ENCODE measurements at regions not wholly inside any gene's neighbourhood (a gene's known extent, or its start where the extent isn't known, plus 50 kb on each side); places are given as distances from the start of the nearest gene placed in this dataset.

DNA sequence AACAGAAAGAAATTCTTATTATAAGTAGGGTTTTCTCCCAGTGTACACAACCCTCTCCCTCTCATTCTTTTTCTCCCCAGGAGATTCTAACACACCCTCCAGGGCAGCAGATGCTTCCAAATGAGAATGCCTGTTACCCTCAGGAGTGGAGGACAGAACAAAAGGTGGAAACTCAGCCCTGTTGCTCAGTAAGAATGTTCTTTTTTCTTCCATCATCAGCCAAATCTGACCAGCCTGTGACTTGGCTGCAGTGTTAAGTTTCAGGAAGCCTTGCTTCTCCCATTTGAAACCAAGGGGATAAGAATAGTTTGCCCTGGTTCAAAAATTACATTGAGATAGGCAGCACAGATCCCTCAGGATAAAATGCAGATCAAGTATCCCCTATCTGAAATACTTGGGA, 77.5 kb upstream of the EEPD1 start:
- H3K9me3 ChIP-seq = no peaks in the 10 kb centered on the region
- CTCF ChIA-PET = interaction anchor here (1.1 to 1.5 kb wide), 2 partner anchors 158 to 209 kb away, joined by 3 to 4 read pairs; no protein-coding TSS in a partner anchor
- no peak for DNase-seq
- no peak for TF ChIP-seq FOXM1 (IDR thresholded peaks at IDR 0.05; ENCODE audit: low read depth)
- no peaks in the 10 kb centered on the region for H3K4me1 ChIP-seq (ENCODE audit: control insufficient read depth in 1 of 2, insufficient read depth in 2 of 2, low read depth in 1 of 2, low read length in 1 of 2)
- no peak overlapping the region for H2AFZ ChIP-seq (ENCODE audit: low read depth)
- H3K4me2 ChIP-seq = no peak overlapping the region
- no peak overlapping the region for H3K9ac ChIP-seq
- no peaks in the 10 kb centered on the region for H4K20me1 ChIP-seq (ENCODE audit: insufficient read depth)
- H3F3A ChIP-seq (replicated peaks; ENCODE audit: insufficient read depth) = no peaks in the 10 kb centered on the region
- no peaks in the 10 kb centered on the region for H3K36me3 ChIP-seq (replicated peaks in 1 of 2; ENCODE audit: control insufficient read depth in 1 of 2, insufficient read depth in 2 of 2, low read length in 1 of 2)
- no peaks in the 10 kb centered on the region for H3K27me3 ChIP-seq (ENCODE audit: insufficient read depth)
- H3K9me2 ChIP-seq = no peaks in the 10 kb centered on the region
- POLR2A ChIA-PET = no interaction called here
- no peak overlapping the region for H3K4me3 ChIP-seq (ENCODE audit: low read depth in 2 of 2, low read length in 1 of 2)
- no peak overlapping the region for H3K27ac ChIP-seq (ENCODE audit: low read depth in 2 of 2, low read length in 1 of 2)
- H3K79me2 ChIP-seq (ENCODE audit: insufficient read depth) = no peaks in the 10 kb centered on the region

DNA sequence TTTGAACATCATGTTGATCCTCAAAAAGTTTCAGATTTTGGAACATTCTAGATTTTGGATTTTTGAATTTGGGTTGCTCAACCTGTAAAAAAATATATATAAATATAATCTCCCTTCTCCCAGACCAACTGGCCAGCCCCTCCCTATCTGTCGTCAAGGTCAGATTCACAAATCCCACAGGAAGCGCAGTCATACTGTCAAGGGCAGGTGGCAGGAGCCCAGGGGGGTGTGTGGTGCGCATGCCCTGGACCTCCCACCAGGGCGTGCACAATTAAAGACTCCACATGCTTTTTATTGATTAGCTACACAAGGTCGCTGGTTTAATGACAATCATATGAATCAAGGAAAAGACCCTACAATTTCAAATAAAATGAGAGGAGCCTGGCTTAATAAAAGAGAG, 77.0 kb upstream of the EEPD1 start:
- Histone ChIP-seq H4K20me1 (ENCODE audit: insufficient read depth) (no peaks in the 10 kb centered on the region), H3K79me2 (ENCODE audit: insufficient read depth) (no peaks in the 10 kb centered on the region), H3K27ac (ENCODE audit: low read depth in 2 of 2, low read length in 1 of 2) (no peak overlapping the region), H3K27me3 (ENCODE audit: insufficient read depth) (no peaks in the 10 kb centered on the region), H3K4me3 (ENCODE audit: low read depth in 2 of 2, low read length in 1 of 2) (no peak overlapping the region), H3K4me2 (no peak overlapping the region), H3K4me1 (ENCODE audit: control insufficient read depth in 1 of 2, insufficient read depth in 2 of 2, low read depth in 1 of 2, low read length in 1 of 2) (no peaks in the 10 kb centered on the region), H2AFZ (ENCODE audit: low read depth) (no peak overlapping the region), H3K9ac (no peak overlapping the region), H3K9me2 (no peaks in the 10 kb centered on the region), H3K9me3 (no peaks in the 10 kb centered on the region), H3F3A (replicated peaks; ENCODE audit: insufficient read depth) (no peaks in the 10 kb centered on the region), H3K36me3 (replicated peaks in 1 of 2; ENCODE audit: control insufficient read depth in 1 of 2, insufficient read depth in 2 of 2, low read length in 1 of 2) (no peaks in the 10 kb centered on the region)
- 83% methylated on average over 5 of the region's 5 CpGs for WGBS (ENCODE audit: low lambda C conversion rate)
- POLR2A ChIA-PET = no interaction called here
- TF ChIP-seq SIN3A (IDR thresholded peaks at IDR 0.05; ENCODE audit: borderline replicate concordance, low read depth, low read length) (no peak), YY1 (IDR thresholded peaks at IDR 0.05; ENCODE audit: low read depth) (no peak)
- no peak for DNase-seq
- CTCF ChIA-PET = interaction anchor here (1.1 to 1.5 kb wide), 2 partner anchors 159 to 208 kb away, joined by 3 to 4 read pairs; no protein-coding TSS in a partner anchor

DNA sequence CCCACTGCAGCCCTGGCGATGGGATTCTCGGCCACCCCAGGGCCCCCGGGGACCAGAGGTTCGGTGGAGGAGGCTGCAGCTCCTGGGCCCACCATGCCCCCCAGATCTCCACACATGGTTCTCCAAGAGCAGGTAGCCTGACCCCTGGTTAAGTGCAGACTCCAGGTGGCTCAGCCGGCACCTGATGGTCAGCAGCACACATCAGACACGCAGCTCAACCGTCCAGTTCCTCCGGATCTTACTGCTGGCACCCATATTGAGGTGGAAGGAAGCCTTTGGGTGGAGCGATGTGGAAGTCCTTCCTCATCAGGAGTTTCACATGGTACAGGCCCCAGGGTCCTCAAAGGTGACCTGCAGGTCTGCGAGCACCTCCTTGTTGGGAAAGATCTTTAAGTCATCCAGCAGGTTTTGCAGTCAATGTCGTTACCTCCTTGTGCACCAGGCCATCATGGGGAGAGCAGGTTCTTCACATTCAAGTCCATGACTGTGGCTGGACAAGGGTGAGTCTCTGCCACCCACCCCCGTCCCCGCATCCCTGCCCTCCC, 74.2 kb upstream of the EEPD1 start:
- ChIA-PET CTCF (interaction anchor here (1.2 to 1.8 kb wide), 2 partner anchors 9 to 30 kb away, joined by 3 to 5 read pairs; no protein-coding TSS in a partner anchor), POLR2A (no interaction called here)
- no peaks in the 10 kb centered on the region for H3K9me3 ChIP-seq
- no peaks in the 10 kb centered on the region for H4K20me1 ChIP-seq (ENCODE audit: insufficient read depth)
- no peaks in the 10 kb centered on the region for H3K9me2 ChIP-seq
- H3K4me2 ChIP-seq = no peak overlapping the region
- no peak overlapping the region for H3K4me3 ChIP-seq (ENCODE audit: low read depth in 2 of 2, low read length in 1 of 2)
- 89% methylated on average over 13 of the region's 13 CpGs for WGBS (ENCODE audit: low lambda C conversion rate)
- no peaks in the 10 kb centered on the region for H3K36me3 ChIP-seq (replicated peaks in 1 of 2; ENCODE audit: control insufficient read depth in 1 of 2, insufficient read depth in 2 of 2, low read length in 1 of 2)
- H3K27me3 ChIP-seq (ENCODE audit: insufficient read depth) = no peaks in the 10 kb centered on the region
- H3K27ac ChIP-seq (ENCODE audit: low read depth in 2 of 2, low read length in 1 of 2) = no peak overlapping the region
- H3K4me1 ChIP-seq (ENCODE audit: control insufficient read depth in 1 of 2, insufficient read depth in 2 of 2, low read depth in 1 of 2, low read length in 1 of 2) = peaks cover 0 to 4% of the 10 kb centered on the region in 2 experiments; a peak in 1 of 4 replicates
- H3F3A ChIP-seq (replicated peaks; ENCODE audit: insufficient read depth) = no peaks in the 10 kb centered on the region
- H3K79me2 ChIP-seq (ENCODE audit: insufficient read depth) = no peaks in the 10 kb centered on the region
- H3K9ac ChIP-seq = no peak overlapping the region
- DNase-seq = no peak
- no peak for TF ChIP-seq TCF12 (IDR thresholded peaks at IDR 0.05)
- no peak for TF ChIP-seq TAF1 (IDR thresholded peaks at IDR 0.05; ENCODE audit: borderline replicate concordance, low read depth, low read length)
- no peak for TF ChIP-seq FOSL2 (IDR thresholded peaks at IDR 0.05; ENCODE audit: borderline replicate concordance, low read depth)
- H2AFZ ChIP-seq (ENCODE audit: low read depth) = no peak overlapping the region

Measured in SK-N-SH (cell line).